ENCODE measurements at regions not wholly inside any gene's neighbourhood (a gene's known extent, or its start where the extent isn't known, plus 50 kb on each side); places are given as distances from the start of the nearest gene placed in this dataset.

- TF ChIP-seq POLR2A (IDR thresholded peaks at IDR 0.05; ENCODE audit: control extremely low read depth in 1 of 2, low read depth in 2 of 2, low read length in 2 of 2) = no peak
- no peak for TF ChIP-seq POLR2AphosphoS5 (IDR thresholded peaks at IDR 0.05; ENCODE audit: low read depth, low read length)
- no peak for TF ChIP-seq CBX5 (IDR thresholded peaks at IDR 0.05; ENCODE audit: low read depth, low read length)
- no peak for TF ChIP-seq TEAD4 (IDR thresholded peaks at IDR 0.05; ENCODE audit: low read depth, low read length)
- no peak for TF ChIP-seq RFX5 (IDR thresholded peaks at IDR 0.05; ENCODE audit: borderline replicate concordance, low read depth, low read length)
- TF ChIP-seq NRF1 (IDR thresholded peaks at IDR 0.05; ENCODE audit: low read depth, low read length) = no peak
- TF ChIP-seq ASH2L (IDR thresholded peaks at IDR 0.05; ENCODE audit: low read length) = no peak
Measured at GRCh38 chr7:136143271-136143670, 166.1 kb upstream of the MTPN start.
